ENCODE measurements at regions not wholly inside any gene's neighbourhood (a gene's known extent, or its start where the extent isn't known, plus 50 kb on each side); places are given as distances from the start of the nearest gene placed in this dataset.

DNA sequence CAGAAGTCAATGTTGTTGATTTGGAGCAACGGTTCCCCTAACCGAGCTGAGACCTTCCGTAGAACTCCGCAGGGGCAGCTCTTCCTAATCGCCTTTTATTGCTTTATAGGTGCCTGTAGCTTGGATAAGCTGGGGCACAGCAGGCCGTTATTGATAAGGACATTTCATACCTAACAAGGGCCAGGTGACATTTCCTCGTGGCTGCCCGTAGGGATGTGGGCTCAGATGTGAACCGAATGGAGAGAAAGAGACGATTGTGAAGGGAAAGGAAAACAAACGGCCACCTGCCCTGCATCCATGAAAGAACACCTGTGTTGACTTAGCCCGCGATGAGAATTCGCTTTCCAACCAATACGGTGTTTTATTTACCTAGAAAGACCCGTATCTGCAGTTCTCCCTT, 53.3 kb upstream of the DACT2 start:
- no peak for TF ChIP-seq EP300 (IDR thresholded peaks at IDR 0.05)
- no peak for TF ChIP-seq POLR2A (IDR thresholded peaks at IDR 0.05)
- TF ChIP-seq, protein P1, sequence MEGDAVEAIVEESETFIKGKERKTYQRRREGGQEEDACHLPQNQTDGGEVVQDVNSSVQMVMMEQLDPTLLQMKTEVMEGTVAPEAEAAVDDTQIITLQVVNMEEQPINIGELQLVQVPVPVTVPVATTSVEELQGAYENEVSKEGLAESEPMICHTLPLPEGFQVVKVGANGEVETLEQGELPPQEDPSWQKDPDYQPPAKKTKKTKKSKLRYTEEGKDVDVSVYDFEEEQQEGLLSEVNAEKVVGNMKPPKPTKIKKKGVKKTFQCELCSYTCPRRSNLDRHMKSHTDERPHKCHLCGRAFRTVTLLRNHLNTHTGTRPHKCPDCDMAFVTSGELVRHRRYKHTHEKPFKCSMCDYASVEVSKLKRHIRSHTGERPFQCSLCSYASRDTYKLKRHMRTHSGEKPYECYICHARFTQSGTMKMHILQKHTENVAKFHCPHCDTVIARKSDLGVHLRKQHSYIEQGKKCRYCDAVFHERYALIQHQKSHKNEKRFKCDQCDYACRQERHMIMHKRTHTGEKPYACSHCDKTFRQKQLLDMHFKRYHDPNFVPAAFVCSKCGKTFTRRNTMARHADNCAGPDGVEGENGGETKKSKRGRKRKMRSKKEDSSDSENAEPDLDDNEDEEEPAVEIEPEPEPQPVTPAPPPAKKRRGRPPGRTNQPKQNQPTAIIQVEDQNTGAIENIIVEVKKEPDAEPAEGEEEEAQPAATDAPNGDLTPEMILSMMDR (IDR thresholded peaks at IDR 0.05) = no peak
- Histone ChIP-seq H3K36me3 (no peaks in the 10 kb centered on the region), H3K4me3 (no peak overlapping the region), H3K27me3 (no peaks in the 10 kb centered on the region), H3K27ac (no peak overlapping the region), H3K4me1 (peaks cover 0 to 16% (median 0%) of the 10 kb centered on the region in 4 donors), H3K9me3 (no peaks in the 10 kb centered on the region)
- DNase-seq (ENCODE audit: low spot score in 2 of 2) = no peak
- 78 to 79% methylated on average over 16 of the region's 16 CpGs for WGBS, 2 donors

DNA sequence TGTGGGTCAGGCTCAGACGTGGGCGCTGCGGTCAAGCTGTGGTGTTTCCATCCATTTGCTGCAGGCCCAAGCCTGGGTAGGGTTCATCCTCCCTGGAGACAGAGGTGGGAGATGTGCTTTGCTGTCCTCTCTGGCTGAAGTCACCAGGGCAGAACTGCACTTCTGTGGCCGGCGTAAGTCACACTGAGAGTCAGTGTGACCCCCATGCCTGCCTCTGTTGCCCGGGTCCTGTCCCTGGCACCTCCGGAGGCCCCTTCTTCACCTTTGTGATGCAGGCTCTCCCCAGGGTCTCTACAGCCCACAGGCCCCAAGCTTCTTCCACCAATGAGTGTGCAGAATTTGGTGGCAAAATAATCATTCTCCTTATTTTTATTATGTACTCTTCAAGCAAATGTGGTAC, 53.8 kb upstream of the DACT2 start:
- Histone ChIP-seq H3K36me3 (no peaks in the 10 kb centered on the region), H3K27ac (no peak overlapping the region), H3K4me1 (peaks cover 0 to 18% (median 0%) of the 10 kb centered on the region in 4 donors), H3K4me3 (no peak overlapping the region), H3K9me3 (no peaks in the 10 kb centered on the region), H3K27me3 (no peaks in the 10 kb centered on the region)
- TF ChIP-seq EP300 (IDR thresholded peaks at IDR 0.05) = no peak
- TF ChIP-seq POLR2A (IDR thresholded peaks at IDR 0.05) = no peak
- TF ChIP-seq, protein P1 (IDR thresholded peaks at IDR 0.05) = no peak
- 80 to 93% methylated on average over 7 of the region's 7 CpGs for WGBS, 2 donors
- DNase-seq (ENCODE audit: low spot score in 2 of 2) = no peak

DNA sequence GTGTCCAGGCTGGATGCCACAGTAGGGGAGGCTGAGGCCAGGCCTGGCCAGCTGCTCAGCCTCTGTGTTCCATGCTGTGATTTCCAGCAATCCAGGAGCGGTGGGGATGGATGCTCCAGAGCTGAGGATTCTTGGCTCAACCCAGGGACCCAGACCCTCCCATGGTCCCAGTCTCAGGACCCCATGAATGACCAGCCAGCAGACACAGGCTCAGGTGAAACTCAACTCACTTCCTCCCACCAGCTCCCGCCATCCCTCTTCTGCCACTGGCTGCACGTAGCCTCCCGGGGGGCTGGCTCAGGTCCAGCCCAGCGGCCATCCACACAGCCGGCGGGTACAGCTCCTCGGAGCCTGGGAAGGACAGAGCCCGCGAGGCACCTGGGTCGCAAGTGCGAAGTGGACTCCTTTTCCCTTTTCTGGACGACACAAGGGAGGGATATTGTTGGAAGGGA, 54.5 kb upstream of the DACT2 start:
- TF ChIP-seq, protein P1 (IDR thresholded peaks at IDR 0.05) = no peak
- no peak for TF ChIP-seq POLR2A (IDR thresholded peaks at IDR 0.05)
- TF ChIP-seq EP300 (IDR thresholded peaks at IDR 0.05) = no peak
- Histone ChIP-seq H3K4me3 (no peak overlapping the region), H3K4me1 (peaks cover 0 to 18% (median 0%) of the 10 kb centered on the region in 4 donors), H3K27me3 (no peaks in the 10 kb centered on the region), H3K36me3 (no peaks in the 10 kb centered on the region), H3K9me3 (no peaks in the 10 kb centered on the region), H3K27ac (no peak overlapping the region)
- no peak for DNase-seq (ENCODE audit: low spot score in 2 of 2)
- 87 to 88% methylated on average over 11 to 13 of the region's 13 CpGs for WGBS, 2 donors

DNA sequence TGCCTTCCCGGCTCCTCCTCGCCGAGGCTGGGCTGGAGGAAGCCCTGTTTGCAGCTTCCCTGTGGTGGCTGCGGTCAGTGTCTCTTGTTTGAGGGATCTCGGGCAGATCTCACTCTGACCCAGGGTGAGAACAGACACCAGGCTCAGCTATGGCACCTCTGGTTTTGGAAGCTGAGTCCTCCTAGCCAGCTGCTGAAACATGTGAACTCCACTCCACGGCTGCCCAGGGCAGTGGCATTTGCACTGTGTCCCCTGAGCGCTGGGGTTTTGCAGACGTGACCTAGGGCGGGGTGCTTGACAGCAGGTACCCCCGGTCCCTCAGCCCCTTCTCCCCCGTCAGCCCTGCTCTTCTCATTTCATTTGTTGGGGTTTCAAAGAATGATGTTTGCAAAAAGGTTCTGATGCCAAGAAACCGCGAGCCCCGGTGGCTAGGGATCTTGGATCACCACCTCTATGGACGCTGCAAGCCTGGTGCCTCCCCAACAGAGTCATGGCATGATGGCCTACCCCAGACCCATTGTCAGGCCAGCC, 55.0 kb upstream of the DACT2 start:
- DNase-seq (ENCODE audit: low spot score in 2 of 2) = no peak
- Histone ChIP-seq H3K4me3 (no peak overlapping the region), H3K36me3 (no peaks in the 10 kb centered on the region), H3K9me3 (no peaks in the 10 kb centered on the region), H3K27ac (no peak overlapping the region), H3K27me3 (no peaks in the 10 kb centered on the region), H3K4me1 (peaks cover 0 to 18% (median 0%) of the 10 kb centered on the region in 4 donors)
- WGBS, 2 donors = 90 to 93% methylated on average over 15 of the region's 15 CpGs
- TF ChIP-seq POLR2A (IDR thresholded peaks at IDR 0.05) = no peak
- TF ChIP-seq, protein P1 (IDR thresholded peaks at IDR 0.05) = no peak
- no peak for TF ChIP-seq EP300 (IDR thresholded peaks at IDR 0.05)

DNA sequence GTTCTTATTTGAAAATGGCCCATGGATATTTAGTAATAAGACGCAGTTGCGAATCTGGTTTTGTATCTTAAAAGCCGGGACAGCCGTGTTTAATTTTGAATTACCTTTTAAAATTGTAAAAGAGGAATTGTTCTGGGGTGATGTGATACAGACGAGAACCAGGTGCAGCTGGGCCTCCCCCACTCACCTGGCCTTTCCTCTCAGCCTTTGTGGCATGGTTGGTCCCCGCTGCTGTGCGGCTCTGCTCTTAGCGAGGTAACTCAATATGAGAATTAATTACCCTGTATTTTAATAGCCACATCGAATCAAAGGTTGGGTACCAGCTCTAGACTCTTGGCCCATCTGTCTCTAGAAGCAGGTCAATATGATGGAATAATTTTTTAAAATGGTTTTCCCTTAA, 56.5 kb upstream of the DACT2 start:
- no peaks in the 10 kb centered on the region for H3K9me3 ChIP-seq
- no peak overlapping the region for H3K27ac ChIP-seq
- H3K4me1 ChIP-seq = peaks cover 0 to 14% (median 0%) of the 10 kb centered on the region in 4 donors
- DNase-seq (ENCODE audit: low spot score in 2 of 2) = no peak
- no peak overlapping the region for H3K4me3 ChIP-seq
- TF ChIP-seq EP300 (IDR thresholded peaks at IDR 0.05) = no peak
- TF ChIP-seq, protein P1 (IDR thresholded peaks at IDR 0.05) = no peak
- no peak for TF ChIP-seq POLR2A (IDR thresholded peaks at IDR 0.05)
- no peaks in the 10 kb centered on the region for H3K36me3 ChIP-seq
- no peaks in the 10 kb centered on the region for H3K27me3 ChIP-seq
- WGBS, 2 donors = 91 to 92% methylated on average over 9 of the region's 9 CpGs
